ENCODE measurements at regions not wholly inside any gene's neighbourhood (a gene's known extent, or its start where the extent isn't known, plus 50 kb on each side); places are given as distances from the start of the nearest gene placed in this dataset.

GRCh38 chrX:148354916-148355315 lies 145.5 kb upstream of the AFF2 start:
- no peaks in the 10 kb centered on the region for H3K4me1 ChIP-seq (ENCODE audit: insufficient read depth, low read length)
- no peaks in the 10 kb centered on the region for H3K27me3 ChIP-seq (ENCODE audit: insufficient read depth, low read length)
- DNase-seq: no peak
- no peaks in the 10 kb centered on the region for H3K23me2 ChIP-seq (ENCODE audit: insufficient read length, low read depth, low read length, poor library complexity, severe bottlenecking)
- no peak overlapping the region for H2BK12ac ChIP-seq (ENCODE audit: insufficient read length, low read depth, low read length)
- H3K14ac ChIP-seq (ENCODE audit: insufficient read depth, low read length): no peak overlapping the region
- H3K9me3 ChIP-seq (ENCODE audit: control insufficient read depth, low read depth, low read length): peaks cover 13% of the 10 kb centered on the region
- no peak overlapping the region for H3K4me3 Mint-ChIP-seq
- H2BK20ac ChIP-seq (ENCODE audit: low read depth, low read length, poor library complexity, severe bottlenecking): no peak overlapping the region
- H2BK120ac ChIP-seq (ENCODE audit: low read depth, low read length, poor library complexity, severe bottlenecking): no peak overlapping the region
- H2AFZ ChIP-seq (ENCODE audit: low read length): no peak overlapping the region
- H3K56ac ChIP-seq (ENCODE audit: insufficient read length, low read depth, low read length): no peak overlapping the region
- H3K9me3 Mint-ChIP-seq: peaks cover 56% of the 10 kb centered on the region in 2 experiments
- no peaks in the 10 kb centered on the region for H3K4me1 Mint-ChIP-seq
- H3K18ac ChIP-seq (ENCODE audit: insufficient read length, low read depth, low read length): no peak overlapping the region
- no peaks in the 10 kb centered on the region for H3K79me2 ChIP-seq (ENCODE audit: insufficient read depth, low read length)
- TF ChIP-seq CTCF (conservative IDR thresholded peaks at IDR 0.05): no peak
- no peak overlapping the region for H2BK5ac ChIP-seq (ENCODE audit: insufficient read length, low read length)
- H2BK15ac ChIP-seq (ENCODE audit: low read depth, low read length): no peak overlapping the region
- no peak overlapping the region for H3K27ac Mint-ChIP-seq
- no peak overlapping the region for H4K8ac ChIP-seq (replicated peaks; ENCODE audit: insufficient read length, low read depth, low read length)
- no peaks in the 10 kb centered on the region for H4K20me1 ChIP-seq (ENCODE audit: control insufficient read depth, insufficient read depth, insufficient read length)
- no peaks in the 10 kb centered on the region for H3K79me1 ChIP-seq (ENCODE audit: insufficient read depth, low read depth, low read length, poor library complexity, severe bottlenecking)
- no peak overlapping the region for H3K4ac ChIP-seq (ENCODE audit: low read depth, low read length)
- H3K36me3 Mint-ChIP-seq (ENCODE audit: insufficient read depth in 1 of 3, low read depth in 3 of 3): peaks cover 0 to 8% (median 8%) of the 10 kb centered on the region in 3 experiments; a peak in 5 of 7 replicates
- H3K27me3 Mint-ChIP-seq (ENCODE audit: low read depth): peaks cover 2% of the 10 kb centered on the region; the same call in 1 of the 2 replicates
- H3K4me2 ChIP-seq (ENCODE audit: insufficient read depth, insufficient read length, low read length): no peak overlapping the region
- H4K5ac ChIP-seq (ENCODE audit: insufficient read length, low read depth, low read length): no peak overlapping the region
- no peak overlapping the region for H3K23ac ChIP-seq (ENCODE audit: insufficient read length, low read depth, low read length)
- WGBS (ENCODE audit: extremely low coverage, insufficient read length, low lambda C conversion rate): no CpG with 5 or more reads among the region's 1 CpG
- no peak overlapping the region for H4K91ac ChIP-seq (ENCODE audit: insufficient read length, low read depth, low read length)
- H2AK5ac ChIP-seq (ENCODE audit: insufficient read length, low read length): no peak overlapping the region
- H3T11ph ChIP-seq (ENCODE audit: low read length): no peak overlapping the region
- no peak overlapping the region for H3K27ac ChIP-seq (ENCODE audit: insufficient read length, low read depth, low read length)
- no peak overlapping the region for H3K9ac ChIP-seq (ENCODE audit: extremely low read depth, insufficient read length, low read length)
